IMR-90 (cell line): ENCODE measurements at regions not wholly inside any gene's neighbourhood (a gene's known extent, or its start where the extent isn't known, plus 50 kb on each side); places are given as distances from the start of the nearest gene placed in this dataset.

ENCODE experiments used
- CEBPB ChIP-seq: IDR thresholded peaks from 2 replicates; pipeline ENCODE4 v1.6.1; 2012; ENCODE audit warnings: low read depth, low read length, improper control_type of control experiment
- CHD1 ChIP-seq: IDR thresholded peaks from 2 replicates; pipeline ENCODE4 v1.6.1; 2012; ENCODE audit warnings: low read depth, low read length, improper control_type of control experiment
- CTCF ChIP-seq: conservative IDR thresholded peaks from 2 replicates; pipeline ENCODE4 v1.5.1; 2012; ENCODE audit warnings: mild to moderate bottlenecking, low read depth, low read length, improper control_type of control experiment
- MAFK ChIP-seq: IDR thresholded peaks from 2 replicates; pipeline ENCODE4 v1.6.1; 2012; ENCODE audit warnings: low read depth, low read length, improper control_type of control experiment
- POLR2A ChIP-seq: IDR thresholded peaks from 2 replicates; pipeline ENCODE4 v1.6.1; 2012; ENCODE audit warnings: mild to moderate bottlenecking, low read depth, low read length
- USF2 ChIP-seq: fragments of 150-350 bp; IDR thresholded peaks from 2 replicates; pipeline ENCODE4 v1.6.1; 2017; ENCODE audit warnings: mild to moderate bottlenecking, antibody characterized with exemption, low read length, low read depth

GRCh38 chr16:60686824-60687223, 1349.4 kb downstream of the CDH8 start:
- TF ChIP-seq MAFK: no peak
- TF ChIP-seq CTCF: no peak
- no peak for TF ChIP-seq POLR2A
- TF ChIP-seq CEBPB: no peak
- TF ChIP-seq USF2: no peak
- no peak for TF ChIP-seq CHD1
